ENCODE measurements at regions not wholly inside any gene's neighbourhood (a gene's known extent, or its start where the extent isn't known, plus 50 kb on each side); places are given as distances from the start of the nearest gene placed in this dataset.

GRCh38 chr9:13735181-13735580 lies 455.7 kb upstream of the MPDZ start:
- no peak for TF ChIP-seq CTCF (IDR thresholded peaks at IDR 0.05)
- no peak for TF ChIP-seq POLR2AphosphoS5 (IDR thresholded peaks at IDR 0.05)
- no peak for TF ChIP-seq EP300 (IDR thresholded peaks at IDR 0.05)
- TF ChIP-seq POLR2A (IDR thresholded peaks at IDR 0.05): no peak
